CD4-positive, alpha-beta T cell treated with Interleukin-12 subunit alpha and Interleukin-12 subunit beta, for 1 hour (primary cell): ENCODE measurements at regions not wholly inside any gene's neighbourhood (a gene's known extent, or its start where the extent isn't known, plus 50 kb on each side); places are given as distances from the start of the nearest gene placed in this dataset.
A peak's percentile ranks its signal among the peaks of the same experiment; 100 is the strongest.
"Not testable (repeated sequence)": the region's sequence is repeated elsewhere in the genome, so short reads cannot be mapped to it uniquely, and the experiment has no call there.

Source experiments
- DNase-seq: peaks from one replicate; pipeline ENCODE4 v3.0.0-alpha.2; 2020

DNA sequence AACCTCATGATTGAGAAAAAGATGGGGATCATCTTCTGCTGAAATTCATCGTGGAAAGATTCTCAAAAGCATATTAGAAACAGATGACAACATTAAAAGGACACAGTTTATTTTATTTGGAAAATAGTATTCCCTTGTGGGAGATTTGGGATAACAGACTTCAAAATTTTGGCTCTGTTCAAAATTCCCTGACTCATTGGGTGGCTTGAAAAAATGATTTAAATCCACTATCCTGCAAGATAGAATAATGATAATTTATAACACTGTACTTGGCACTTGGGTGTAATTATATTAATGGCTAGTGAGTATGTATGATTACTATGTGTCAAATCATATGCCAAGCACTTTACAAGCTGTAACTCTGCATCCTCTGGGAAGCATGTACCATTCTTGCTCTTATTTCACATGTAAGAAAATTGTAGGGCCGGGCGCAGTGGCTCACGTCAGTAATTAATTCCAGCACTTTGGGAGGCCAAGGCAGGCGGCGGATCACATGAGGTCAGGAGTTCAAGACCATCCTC is 128.8 kb downstream of the LMNTD1 start:
- no peak for DNase-seq

DNA sequence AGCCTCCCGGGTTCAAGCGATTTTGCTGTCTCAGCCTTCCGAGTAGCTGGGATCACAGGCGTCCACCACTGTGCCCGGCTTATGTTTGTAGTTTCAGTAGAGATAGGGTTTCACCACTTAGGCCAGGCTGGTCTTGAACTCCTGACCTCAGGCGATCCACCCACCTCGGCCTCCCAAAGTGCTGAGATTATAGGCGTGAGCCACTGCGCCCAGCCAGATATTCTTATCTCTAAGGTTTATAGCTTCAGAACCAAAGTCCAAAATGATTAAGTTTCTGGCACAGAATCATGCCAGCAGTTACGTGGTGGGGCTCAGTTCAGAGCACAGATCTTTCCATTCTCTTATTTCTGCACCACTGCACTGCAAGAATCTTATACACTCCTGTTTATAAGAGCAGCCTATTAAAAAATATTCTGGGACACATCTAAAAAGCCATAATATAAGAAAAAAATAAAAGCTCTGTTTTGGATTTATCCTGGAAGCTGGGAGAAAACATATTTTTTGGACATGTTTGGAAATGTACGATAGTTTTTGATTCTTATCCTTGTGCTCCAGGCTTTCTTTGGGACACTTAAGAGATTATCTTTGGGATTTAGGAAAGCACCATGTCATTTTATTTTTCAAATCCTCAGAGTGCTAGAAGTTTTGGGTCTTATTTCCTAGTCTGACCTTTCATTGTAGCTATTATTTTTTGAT is 129.6 kb downstream of the LMNTD1 start:
- no peak for DNase-seq

DNA sequence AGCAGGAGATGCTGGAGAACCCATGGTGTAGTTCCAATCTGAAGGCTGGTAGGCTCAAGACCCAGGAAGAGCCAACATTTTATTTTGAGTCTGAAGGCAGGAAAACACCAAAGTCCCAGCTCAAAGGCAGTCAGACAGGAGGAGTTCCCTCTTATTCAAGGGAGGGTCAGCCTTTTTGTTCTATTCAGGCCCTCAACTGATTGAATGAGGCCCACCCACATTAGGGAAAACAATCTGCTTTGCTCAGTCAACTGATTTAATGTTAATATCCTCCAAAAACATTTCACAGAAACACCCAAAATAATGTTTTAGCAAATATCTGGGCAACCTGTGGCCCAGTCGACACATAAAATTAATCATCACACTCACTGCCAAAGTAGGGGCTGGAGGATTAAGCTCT is 130.8 kb downstream of the LMNTD1 start:
- DNase-seq, result no peak

DNA sequence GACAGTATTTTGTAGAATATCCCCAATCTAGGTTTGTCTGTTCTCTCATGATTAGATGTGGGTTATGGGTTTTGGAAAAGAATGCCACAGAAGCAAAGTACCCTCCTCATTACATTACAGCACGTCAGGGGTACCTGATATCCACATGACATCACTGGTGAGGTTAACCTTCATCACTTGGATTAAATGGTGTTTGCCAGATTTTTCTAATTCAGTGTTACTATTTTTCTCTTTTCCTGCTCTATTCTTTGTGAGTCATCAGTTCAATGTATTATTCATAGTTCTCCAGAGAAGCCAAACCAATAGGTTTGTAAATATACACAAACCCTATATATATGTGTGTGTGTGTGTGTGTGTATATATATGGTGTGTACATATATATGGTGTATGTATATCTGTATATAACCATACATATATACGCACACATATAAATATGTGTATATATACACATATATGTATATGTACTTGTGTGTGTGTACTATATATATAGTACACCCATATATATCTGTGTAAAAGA is 131.4 kb downstream of the LMNTD1 start:
- DNase-seq, result no peak

DNA sequence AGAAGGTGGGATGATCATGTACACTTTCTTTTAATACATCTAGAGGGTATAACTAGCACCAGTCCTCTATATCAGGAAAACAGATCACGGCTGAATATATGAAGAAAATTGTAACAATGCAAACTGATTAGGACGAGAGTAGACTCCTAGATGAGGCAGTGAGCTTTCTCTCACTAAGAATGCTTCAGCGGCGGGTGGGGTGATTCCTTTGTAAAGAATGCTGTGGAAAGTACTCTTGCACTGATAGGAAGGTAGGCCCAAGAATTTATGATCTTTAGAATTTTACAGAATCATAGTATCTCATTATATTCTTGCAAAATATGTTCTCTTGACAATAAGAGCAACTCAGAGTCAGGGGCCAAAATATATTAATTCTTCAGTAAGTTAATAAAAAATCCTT is 133.0 kb downstream of the LMNTD1 start:
- DNase-seq, result no peak

DNA sequence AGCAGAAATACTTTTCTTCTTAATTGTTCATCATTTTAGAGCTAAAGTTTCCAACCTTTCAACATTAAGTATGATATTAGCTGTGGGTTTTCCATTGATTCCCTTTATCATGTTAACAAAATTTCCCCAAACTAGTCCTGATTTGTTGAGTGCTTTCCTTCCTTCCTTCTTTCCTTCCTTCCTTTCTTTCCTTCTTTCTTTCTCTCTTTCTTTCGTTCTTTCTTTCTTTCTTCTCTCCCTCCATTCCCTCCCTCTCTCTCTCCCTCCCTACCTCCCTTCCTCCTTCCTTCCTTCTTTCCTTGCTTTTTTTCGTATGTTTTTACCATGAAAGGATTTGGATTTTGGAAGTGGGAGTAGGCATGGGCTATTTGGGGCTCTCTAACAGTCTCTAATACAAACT is 133.5 kb downstream of the LMNTD1 start:
- DNase-seq, result no peak

DNA sequence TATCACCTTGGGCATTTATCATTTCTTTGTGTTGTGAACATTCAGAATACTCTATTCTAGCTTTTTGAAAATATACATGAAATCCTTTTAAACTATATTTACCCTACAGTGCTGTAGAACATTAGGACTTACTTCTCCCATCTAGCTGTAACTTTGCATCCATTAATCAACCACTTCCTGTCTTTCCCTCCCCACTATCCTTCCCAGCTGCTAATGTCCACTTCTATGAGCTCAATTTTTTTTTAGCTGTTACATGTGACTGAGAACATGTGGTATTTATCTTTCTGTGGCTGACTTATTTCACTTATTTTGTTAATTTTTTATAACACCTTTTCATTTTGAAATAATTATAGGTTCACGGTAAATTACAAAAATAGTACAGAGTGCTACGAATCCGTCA is 136.0 kb downstream of the LMNTD1 start:
- no peak for DNase-seq

DNA sequence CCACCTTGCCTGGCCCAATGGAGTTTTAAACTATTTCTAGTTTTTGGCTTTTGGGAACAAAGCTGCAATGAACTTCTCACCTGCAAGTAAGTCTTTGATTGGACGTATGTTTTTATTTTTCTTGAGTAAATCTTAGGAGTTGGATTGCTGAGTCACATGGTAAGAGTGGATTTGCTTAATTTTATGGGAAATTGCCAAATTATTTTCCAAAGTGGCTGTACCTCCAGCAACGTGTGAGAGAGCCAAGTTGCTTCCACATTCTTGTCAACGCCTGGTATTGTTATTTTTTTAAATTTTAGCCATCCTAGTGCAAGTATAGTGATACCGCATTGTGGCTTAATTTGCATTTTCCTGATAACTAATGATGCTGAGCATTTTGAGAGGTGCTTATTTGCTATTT is 136.6 kb downstream of the LMNTD1 start:
- DNase-seq, result no peak

DNA sequence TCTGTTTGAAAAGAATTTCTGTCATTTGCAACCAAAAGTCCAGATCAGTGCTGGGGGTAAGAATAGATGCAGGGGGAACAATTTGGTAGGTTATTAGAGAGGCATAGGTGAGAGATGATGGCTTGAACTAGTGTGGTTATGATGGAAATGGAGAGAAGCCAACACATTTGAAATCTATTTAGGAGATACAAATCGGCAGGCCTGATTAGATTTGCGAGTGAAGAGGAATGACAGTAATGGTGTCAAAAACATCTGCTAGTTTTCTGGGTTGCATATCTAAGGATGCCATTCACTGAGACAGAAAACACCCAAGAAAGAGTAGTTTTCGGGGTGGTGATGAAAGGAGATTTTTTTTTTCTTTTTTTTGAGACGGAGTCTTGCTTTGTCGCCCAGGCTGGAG is 138.1 kb downstream of the LMNTD1 start:
- no peak for DNase-seq

DNA sequence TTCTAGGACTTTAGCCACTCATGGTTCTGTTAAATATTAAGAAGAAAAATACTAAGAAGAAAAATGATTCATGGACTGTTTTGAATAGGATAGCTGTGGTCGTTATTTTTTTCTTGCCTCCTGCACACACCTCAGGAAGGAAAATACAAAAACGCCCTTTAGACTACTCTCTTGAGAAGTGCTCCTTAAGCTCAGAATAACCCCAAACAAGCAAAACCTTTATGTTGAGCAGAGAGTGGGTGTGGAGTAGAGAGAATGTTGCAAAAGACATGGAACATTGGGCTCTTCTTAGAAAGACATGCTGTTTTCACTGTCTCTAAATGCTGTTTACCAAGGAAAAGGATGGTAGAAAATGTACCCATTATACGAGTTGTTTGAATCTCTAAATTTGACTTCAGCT is 140.3 kb downstream of the LMNTD1 start:
- DNase-seq, result no peak

DNA sequence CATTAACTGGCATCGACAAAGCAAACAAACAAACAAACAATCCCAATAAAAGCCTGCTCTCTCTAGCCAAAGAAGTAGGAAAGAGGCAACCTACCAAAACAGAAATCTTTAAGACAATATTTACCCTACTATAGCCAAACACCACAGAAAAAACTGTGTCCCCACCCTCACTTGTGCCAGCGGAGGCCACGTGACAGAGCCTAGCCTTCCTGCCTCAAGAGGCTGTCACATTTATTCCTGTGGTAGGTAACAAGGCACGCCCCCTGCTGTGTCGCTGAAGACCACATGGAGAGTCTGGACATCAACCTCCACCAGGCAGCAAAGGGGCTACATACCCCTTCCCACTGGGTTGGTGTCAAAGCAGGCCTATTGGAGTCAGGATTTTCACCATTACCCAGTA is 148.1 kb downstream of the LMNTD1 start:
- no peak for DNase-seq

DNA sequence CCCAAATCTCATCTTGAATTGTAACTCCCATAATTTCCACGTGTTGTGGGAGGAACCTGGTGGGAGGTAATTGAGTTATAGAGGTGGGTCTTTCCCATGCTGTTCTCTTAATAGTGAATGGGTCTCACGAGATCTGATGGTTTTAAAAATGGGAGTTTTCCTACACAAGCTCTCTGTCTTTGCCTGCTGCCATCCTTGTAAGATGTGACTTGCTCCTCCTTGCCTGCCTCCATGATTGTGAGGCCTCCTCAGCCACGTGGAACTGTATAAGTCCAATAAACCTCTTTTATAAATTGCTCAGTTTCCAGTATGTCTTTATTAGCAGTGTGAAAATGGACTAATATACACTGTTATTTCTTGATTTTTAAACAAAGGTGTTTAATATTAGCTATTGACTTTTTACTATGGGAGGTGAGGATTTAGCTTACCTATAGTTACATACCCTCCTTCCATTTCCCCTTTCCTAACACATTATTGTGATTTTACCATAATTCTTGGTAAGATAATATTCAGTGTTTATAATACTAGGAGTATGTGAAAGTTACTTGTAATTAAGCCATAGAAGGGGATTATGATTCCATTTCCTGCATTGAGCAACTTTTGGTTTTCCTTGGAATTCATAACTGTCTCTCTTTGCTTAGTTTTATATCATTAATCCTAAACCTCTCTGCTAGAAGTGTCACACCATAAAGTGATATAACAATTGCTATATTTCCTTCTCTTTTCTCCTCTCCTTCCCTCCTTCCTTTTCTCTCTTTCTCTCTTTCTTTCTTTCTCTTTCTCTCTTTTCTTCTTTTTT is 151.0 kb upstream of the KRAS start:
- DNase-seq, result no peak

DNA sequence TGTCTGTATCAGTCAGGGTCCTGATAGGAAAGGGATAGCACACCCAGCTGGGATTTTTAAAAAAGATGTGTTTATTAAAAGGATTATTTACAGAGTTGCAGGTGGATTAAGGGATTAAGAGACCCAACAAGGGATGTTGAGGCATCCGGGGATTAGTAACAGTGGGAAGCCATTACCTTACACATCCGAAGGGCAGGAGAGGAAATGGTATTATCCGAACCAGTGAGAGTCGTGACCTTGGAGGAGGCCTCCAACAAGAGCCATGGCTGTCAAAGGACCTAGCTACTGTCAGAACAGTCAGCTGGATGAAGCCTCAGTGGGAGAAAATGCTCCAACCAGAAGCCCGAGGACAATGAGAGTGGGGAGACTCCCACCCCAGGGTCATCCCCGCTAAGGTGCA is 146.3 kb upstream of the KRAS start:
- no peak for DNase-seq

DNA sequence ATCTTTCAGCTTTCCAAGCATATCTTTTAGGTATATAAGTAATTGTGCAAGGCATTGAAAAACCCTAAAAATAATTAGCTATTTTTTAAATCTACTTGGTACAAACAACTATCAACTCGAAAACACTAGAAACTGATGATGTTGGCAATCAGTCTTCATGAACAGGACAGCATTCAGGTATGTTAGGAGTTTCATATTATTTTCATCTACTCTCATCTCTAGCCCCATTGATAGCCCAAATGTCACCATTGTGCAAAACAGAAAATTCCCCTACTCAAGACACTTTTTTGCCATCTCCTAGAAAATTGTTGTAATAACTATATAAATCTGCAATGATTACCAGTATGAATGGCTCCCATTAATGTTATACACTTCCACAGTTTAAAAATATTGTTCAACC is 144.5 kb upstream of the KRAS start:
- no peak for DNase-seq

DNA sequence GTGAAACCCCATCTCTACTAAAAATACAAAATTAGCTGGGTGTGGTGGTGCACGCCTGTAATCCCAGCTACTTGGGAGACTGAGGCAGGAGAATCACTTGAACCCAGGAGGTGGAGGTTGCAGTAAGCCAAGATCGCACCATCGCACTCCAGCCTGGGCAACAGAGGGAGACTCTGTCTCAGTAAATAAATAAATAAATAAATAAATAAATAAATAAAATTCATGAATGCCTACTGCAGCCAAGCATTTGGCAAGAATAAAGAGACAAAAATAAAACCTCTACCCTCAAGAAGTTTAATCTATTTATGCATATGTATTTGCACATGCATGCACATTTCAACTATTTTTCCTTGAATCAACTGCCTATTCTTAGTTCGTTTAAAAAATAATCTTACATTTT is 144.0 kb upstream of the KRAS start:
- not testable (repeated sequence) for DNase-seq

DNA sequence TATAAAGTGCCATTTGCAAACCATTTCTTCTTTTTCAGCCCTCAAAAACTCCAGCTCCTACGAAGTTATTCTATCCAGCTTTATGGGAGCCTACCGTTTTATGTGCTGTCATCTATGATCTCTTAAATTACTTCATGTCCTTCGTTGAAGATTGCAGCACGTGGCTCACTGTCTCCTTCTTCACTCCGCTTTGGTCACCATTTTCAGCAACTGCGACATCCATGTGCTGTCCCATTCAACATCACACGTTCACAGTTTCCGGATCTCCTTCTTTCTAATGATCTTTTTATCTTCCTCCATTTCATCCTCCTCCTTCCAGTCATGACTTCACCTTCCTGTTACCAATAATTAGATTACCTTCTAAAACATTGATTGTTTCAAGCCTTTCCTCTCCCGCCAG is 143.3 kb upstream of the KRAS start:
- no peak for DNase-seq

DNA sequence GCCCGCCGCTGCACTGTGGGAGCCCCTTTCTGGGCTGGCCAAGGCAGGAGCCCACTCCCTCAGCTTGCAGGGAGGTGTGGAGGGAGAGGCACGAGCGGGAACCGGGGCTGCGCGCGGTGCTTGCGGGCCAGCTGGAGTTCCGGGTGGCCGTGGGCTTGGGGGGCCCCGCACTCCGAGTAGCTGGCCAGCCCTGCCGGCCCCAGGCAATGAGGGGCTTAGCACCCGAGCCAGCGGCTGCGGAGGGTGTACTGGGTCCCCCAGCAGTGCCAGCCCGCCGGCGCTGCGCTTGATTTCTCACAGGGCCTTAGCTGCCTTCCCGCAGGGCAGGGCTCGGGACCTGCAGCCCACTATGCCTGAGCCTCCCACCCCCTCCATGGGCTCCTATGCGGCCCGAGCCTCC is 140.6 kb upstream of the KRAS start:
- DNase-seq, result not testable (repeated sequence)

DNA sequence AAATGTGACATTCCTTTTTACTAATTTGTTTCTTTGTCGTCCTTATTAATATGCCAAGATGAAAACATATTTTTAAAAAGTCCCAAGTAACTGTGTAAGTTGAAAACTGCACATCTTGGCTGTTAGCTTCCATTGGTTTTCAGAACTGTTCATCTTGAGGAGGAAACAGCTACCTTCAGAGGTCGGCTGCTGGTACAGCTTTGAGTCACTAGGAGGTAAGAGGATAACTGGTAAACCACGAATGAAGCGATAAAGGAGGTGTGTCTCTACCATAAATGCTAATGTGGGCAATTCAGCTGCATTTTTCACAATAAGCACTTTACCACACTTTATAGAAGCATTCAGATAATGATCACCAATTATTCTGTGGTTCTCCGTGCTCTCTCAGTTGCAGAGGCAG is 137.5 kb upstream of the KRAS start:
- peak; percentile 69 for DNase-seq

DNA sequence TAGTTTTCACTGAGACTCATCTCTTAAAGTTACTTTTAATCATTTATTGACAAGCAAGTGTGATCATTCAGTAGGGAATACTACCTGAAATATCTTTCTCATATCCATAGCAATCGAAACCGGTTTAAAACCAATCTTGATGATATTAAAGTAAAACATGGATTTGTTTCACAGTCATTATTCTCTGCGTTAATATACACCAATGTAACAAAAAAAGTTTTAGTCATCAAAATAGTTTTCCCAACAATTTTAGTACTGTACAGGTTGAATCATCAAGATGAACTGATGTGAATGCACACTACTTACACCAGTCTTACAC is 137.0 kb upstream of the KRAS start:
- DNase-seq, result no peak

DNA sequence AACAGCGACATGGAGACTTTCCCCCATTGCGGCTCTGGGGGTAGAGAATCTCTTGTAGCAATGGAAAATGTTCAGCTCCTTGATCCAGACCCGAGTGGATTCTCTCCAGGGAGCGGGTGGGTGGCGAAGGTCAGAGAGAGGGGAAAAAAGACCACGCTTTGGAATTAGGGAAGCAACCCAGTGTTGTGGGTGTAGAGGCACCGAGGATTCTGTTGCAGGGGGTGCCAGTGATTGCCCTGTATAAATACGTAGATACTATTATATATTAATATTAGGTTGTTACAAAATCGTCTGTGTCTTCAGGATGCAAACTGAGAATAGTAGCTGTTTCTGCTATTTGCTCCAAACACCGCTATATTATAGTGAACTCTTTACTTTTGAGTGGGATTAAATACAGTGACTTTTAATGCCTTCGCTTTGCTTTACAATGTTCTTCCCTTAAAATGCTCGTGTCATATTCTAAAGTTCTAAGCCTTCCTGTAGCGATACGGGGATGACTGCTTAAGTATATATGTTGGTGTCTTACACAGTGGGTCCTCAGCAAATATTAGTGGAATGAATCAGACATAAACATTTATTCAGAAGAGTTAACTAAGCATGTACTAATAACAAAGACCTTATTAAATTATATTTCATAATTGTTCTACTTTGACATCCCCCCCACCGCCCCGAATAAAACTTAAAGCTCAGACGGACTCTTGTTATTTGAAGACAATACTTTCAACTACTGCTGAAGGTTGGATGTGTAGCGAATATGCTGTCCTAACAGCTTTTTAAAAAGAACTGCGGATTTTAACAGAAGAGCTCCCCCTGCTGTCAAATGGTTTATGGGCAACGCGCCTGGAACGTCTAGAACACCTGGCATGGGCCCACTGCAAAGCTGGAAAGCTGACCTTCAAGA is 136.4 kb upstream of the KRAS start:
- DNase-seq, result peak; percentile 91

DNA sequence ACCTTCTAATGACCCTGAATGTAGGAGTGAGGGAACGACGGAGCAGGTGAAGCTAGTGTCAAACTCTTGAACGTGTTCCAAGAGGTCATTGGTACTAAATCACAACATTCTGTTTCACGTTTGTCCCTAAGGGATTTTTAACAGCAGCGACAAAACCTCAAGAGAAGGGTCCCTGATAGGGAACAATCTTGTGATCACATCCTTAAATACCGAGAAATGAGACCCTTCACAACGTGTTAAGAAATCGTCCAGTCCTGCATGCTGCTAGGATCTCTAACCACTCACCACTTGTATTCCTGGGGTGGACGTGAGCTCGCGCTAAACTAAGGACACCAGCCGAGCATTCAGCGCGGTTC is 134.1 kb upstream of the KRAS start:
- DNase-seq, result no peak

DNA sequence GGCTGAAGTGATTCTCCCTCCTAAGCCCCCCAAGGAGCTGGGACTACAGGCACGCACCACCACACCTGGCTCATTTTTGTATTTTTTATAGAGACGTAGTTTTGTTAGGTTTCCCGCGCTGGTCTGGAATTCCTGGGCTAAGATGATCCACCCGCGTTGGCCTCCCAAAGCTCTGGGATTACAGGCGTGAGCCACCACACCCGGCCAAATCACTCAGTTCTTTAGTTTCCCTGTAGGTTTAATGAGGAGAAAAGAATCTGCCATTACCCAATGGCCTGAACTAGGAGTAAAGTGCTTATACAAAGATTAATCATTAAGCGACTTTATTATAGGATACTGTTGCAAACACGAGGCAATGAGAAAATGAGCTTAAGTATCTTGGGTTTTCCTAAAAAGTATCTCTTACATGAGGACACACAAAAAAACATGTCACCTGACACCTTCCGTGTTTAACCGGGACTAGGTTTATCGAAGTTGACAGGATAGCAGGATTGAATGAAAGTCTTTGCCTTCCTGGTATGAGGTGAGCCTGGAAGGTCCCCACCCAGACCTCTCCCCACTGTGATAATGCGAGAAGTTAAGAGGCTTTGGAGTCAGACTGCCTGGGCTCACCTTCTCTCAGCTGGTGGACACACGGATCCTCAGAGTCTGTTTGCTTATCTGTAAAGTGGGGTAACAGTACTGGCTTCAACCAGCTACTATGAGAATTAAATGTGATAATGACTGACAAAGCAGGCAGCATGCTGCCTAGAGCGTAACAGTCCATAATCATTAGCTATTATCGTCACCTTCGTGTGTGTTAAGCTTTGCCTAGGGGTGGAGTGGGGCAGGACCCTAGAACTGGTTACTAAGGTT is 133.5 kb upstream of the KRAS start:
- DNase-seq, result peak; percentile 18
